ENCODE measurements at regions not wholly inside any gene's neighbourhood (a gene's known extent, or its start where the extent isn't known, plus 50 kb on each side); places are given as distances from the start of the nearest gene placed in this dataset.
"Not testable (repeated sequence)": the region's sequence is repeated elsewhere in the genome, so short reads cannot be mapped to it uniquely, and the experiment has no call there.

GRCh38 chr6:60763464-60764080, 1522.5 kb downstream of the KHDRBS2 start:
- DNase-seq = peak in 1 of 5 donors; percentile 5
- H3K27me3 ChIP-seq (ENCODE audit: control insufficient read depth, insufficient read depth, low read length); H3K27ac ChIP-seq (ENCODE audit: low read depth in 2 of 2, low read length in 2 of 2); H3K4me1 ChIP-seq (ENCODE audit: control insufficient read depth in 2 of 3, insufficient read depth in 2 of 3, low read depth in 1 of 3, low read length in 3 of 3); H3K9ac ChIP-seq (ENCODE audit: low read length in 3 of 3); H3K36me3 ChIP-seq (ENCODE audit: control insufficient read depth in 2 of 3, insufficient read depth in 3 of 3, low read length in 3 of 3); FAIRE-seq; H3K9me3 ChIP-seq (ENCODE audit: control insufficient read depth in 2 of 3, insufficient read depth in 1 of 3, low read length in 3 of 3); H3K4me3 ChIP-seq (ENCODE audit: low read length in 3 of 3); intact Hi-C loops (cut with DNase I): not testable (repeated sequence)

DNA sequence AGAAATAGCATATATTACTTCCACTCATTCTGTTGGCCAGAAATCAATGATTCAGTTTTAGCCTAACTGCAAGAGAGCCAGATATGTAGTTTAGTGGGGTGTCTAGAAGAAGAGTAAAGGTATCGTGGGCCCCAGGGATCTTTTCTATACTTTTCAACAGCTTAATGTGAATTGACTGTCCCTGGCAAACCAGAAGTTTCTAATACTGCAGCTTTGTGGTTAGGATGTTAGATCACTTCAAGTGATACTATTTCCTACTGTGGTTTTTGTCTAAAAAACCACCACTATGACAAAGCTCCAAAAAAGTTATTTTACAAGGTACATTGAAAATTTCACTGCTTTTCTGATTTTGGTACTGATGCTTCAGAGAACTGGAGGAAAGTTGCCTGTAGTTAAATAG, 1525.1 kb downstream of the KHDRBS2 start:
- H3K4me3 ChIP-seq (ENCODE audit: low read length in 3 of 3); H3K4me1 ChIP-seq (ENCODE audit: control insufficient read depth in 2 of 3, insufficient read depth in 2 of 3, low read depth in 1 of 3, low read length in 3 of 3); intact Hi-C loops (cut with DNase I); H3K36me3 ChIP-seq (ENCODE audit: control insufficient read depth in 2 of 3, insufficient read depth in 3 of 3, low read length in 3 of 3); H3K27ac ChIP-seq (ENCODE audit: low read depth in 2 of 2, low read length in 2 of 2); DNase-seq; FAIRE-seq; H3K27me3 ChIP-seq (ENCODE audit: control insufficient read depth, insufficient read depth, low read length); H3K9ac ChIP-seq (ENCODE audit: low read length in 3 of 3); H3K9me3 ChIP-seq (ENCODE audit: control insufficient read depth in 2 of 3, insufficient read depth in 1 of 3, low read length in 3 of 3): not testable (repeated sequence)

- DNase-seq; intact Hi-C loops (cut with DNase I); H3K4me1 ChIP-seq (ENCODE audit: control insufficient read depth in 2 of 3, insufficient read depth in 2 of 3, low read depth in 1 of 3, low read length in 3 of 3); FAIRE-seq; H3K9me3 ChIP-seq (ENCODE audit: control insufficient read depth in 2 of 3, insufficient read depth in 1 of 3, low read length in 3 of 3); H3K4me3 ChIP-seq (ENCODE audit: low read length in 3 of 3); H3K27ac ChIP-seq (ENCODE audit: low read depth in 2 of 2, low read length in 2 of 2); H3K36me3 ChIP-seq (ENCODE audit: control insufficient read depth in 2 of 3, insufficient read depth in 3 of 3, low read length in 3 of 3); H3K9ac ChIP-seq (ENCODE audit: low read length in 3 of 3); H3K27me3 ChIP-seq (ENCODE audit: control insufficient read depth, insufficient read depth, low read length): not testable (repeated sequence)
These were observed 1526.7 kb downstream of the KHDRBS2 start for GRCh38 chr6:60759149-60759825.

GRCh38 chr6:60758725-60759124, 1527.3 kb downstream of the KHDRBS2 start:
- H3K9me3 ChIP-seq (ENCODE audit: control insufficient read depth in 2 of 3, insufficient read depth in 1 of 3, low read length in 3 of 3); intact Hi-C loops (cut with DNase I); DNase-seq; H3K36me3 ChIP-seq (ENCODE audit: control insufficient read depth in 2 of 3, insufficient read depth in 3 of 3, low read length in 3 of 3); H3K27ac ChIP-seq (ENCODE audit: low read depth in 2 of 2, low read length in 2 of 2); FAIRE-seq; H3K27me3 ChIP-seq (ENCODE audit: control insufficient read depth, insufficient read depth, low read length); H3K9ac ChIP-seq (ENCODE audit: low read length in 3 of 3); H3K4me1 ChIP-seq (ENCODE audit: control insufficient read depth in 2 of 3, insufficient read depth in 2 of 3, low read depth in 1 of 3, low read length in 3 of 3); H3K4me3 ChIP-seq (ENCODE audit: low read length in 3 of 3): not testable (repeated sequence)

GRCh38 chr6:60754879-60755278, 1531.1 kb downstream of the KHDRBS2 start:
- TF ChIP-seq, protein P1, sequence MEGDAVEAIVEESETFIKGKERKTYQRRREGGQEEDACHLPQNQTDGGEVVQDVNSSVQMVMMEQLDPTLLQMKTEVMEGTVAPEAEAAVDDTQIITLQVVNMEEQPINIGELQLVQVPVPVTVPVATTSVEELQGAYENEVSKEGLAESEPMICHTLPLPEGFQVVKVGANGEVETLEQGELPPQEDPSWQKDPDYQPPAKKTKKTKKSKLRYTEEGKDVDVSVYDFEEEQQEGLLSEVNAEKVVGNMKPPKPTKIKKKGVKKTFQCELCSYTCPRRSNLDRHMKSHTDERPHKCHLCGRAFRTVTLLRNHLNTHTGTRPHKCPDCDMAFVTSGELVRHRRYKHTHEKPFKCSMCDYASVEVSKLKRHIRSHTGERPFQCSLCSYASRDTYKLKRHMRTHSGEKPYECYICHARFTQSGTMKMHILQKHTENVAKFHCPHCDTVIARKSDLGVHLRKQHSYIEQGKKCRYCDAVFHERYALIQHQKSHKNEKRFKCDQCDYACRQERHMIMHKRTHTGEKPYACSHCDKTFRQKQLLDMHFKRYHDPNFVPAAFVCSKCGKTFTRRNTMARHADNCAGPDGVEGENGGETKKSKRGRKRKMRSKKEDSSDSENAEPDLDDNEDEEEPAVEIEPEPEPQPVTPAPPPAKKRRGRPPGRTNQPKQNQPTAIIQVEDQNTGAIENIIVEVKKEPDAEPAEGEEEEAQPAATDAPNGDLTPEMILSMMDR (IDR thresholded peaks at IDR 0.05; ENCODE audit: borderline replicate concordance, extremely low read depth, insufficient read depth) = no peak
- H3K9ac ChIP-seq (ENCODE audit: low read length in 3 of 3) = no peak overlapping the region
- intact Hi-C loops (cut with DNase I) = no loop called here
- H3K36me3 ChIP-seq (ENCODE audit: control insufficient read depth in 2 of 3, insufficient read depth in 3 of 3, low read length in 3 of 3) = no peaks in the 10 kb centered on the region
- FAIRE-seq (no peak), DNase-seq (no peak)
- no peaks in the 10 kb centered on the region for H3K4me1 ChIP-seq (ENCODE audit: control insufficient read depth in 2 of 3, insufficient read depth in 2 of 3, low read depth in 1 of 3, low read length in 3 of 3)
- H3K9me3 ChIP-seq (ENCODE audit: control insufficient read depth in 2 of 3, insufficient read depth in 1 of 3, low read length in 3 of 3) = no peaks in the 10 kb centered on the region
- H3K4me3 ChIP-seq (ENCODE audit: low read length in 3 of 3) = no peak overlapping the region
- H3K27me3 ChIP-seq (ENCODE audit: control insufficient read depth, insufficient read depth, low read length) = no peaks in the 10 kb centered on the region
- no peak overlapping the region for H3K27ac ChIP-seq (ENCODE audit: low read depth in 2 of 2, low read length in 2 of 2)

- H3K27me3 ChIP-seq (ENCODE audit: control insufficient read depth, insufficient read depth, low read length); intact Hi-C loops (cut with DNase I); H3K4me1 ChIP-seq (ENCODE audit: control insufficient read depth in 2 of 3, insufficient read depth in 2 of 3, low read depth in 1 of 3, low read length in 3 of 3); DNase-seq; FAIRE-seq; H3K27ac ChIP-seq (ENCODE audit: low read depth in 2 of 2, low read length in 2 of 2); H3K4me3 ChIP-seq (ENCODE audit: low read length in 3 of 3); H3K36me3 ChIP-seq (ENCODE audit: control insufficient read depth in 2 of 3, insufficient read depth in 3 of 3, low read length in 3 of 3); H3K9me3 ChIP-seq (ENCODE audit: control insufficient read depth in 2 of 3, insufficient read depth in 1 of 3, low read length in 3 of 3); H3K9ac ChIP-seq (ENCODE audit: low read length in 3 of 3): not testable (repeated sequence)
These were observed 1535.5 kb downstream of the KHDRBS2 start for GRCh38 chr6:60750353-60751081.

- H3K36me3 ChIP-seq (ENCODE audit: control insufficient read depth in 2 of 3, insufficient read depth in 3 of 3, low read length in 3 of 3); intact Hi-C loops (cut with DNase I); H3K27ac ChIP-seq (ENCODE audit: low read depth in 2 of 2, low read length in 2 of 2); H3K9me3 ChIP-seq (ENCODE audit: control insufficient read depth in 2 of 3, insufficient read depth in 1 of 3, low read length in 3 of 3); H3K4me3 ChIP-seq (ENCODE audit: low read length in 3 of 3); H3K27me3 ChIP-seq (ENCODE audit: control insufficient read depth, insufficient read depth, low read length); DNase-seq; H3K9ac ChIP-seq (ENCODE audit: low read length in 3 of 3); FAIRE-seq; H3K4me1 ChIP-seq (ENCODE audit: control insufficient read depth in 2 of 3, insufficient read depth in 2 of 3, low read depth in 1 of 3, low read length in 3 of 3): not testable (repeated sequence)
These were observed 1538.1 kb downstream of the KHDRBS2 start for GRCh38 chr6:60747765-60748556.

Measured in kidney (tissue), 13 donors.